BE2C (cell line): ENCODE measurements at regions not wholly inside any gene's neighbourhood (a gene's known extent, or its start where the extent isn't known, plus 50 kb on each side); places are given as distances from the start of the nearest gene placed in this dataset.

Experiments
- DNase-seq: peaks from one replicate; pipeline ENCODE4 v3.0.0-alpha.2; 2020
- H3K27me3 ChIP-seq: fragments of 250-450 bp; sonication (Bioruptor Pico); 2 replicates; pipeline ENCODE4 v1.5.1; 2020; ENCODE audit warnings: mild to moderate bottlenecking
- H3K36me3 ChIP-seq: fragments of 250-450 bp; sonication (Bioruptor Pico); 2 replicates; pipeline ENCODE4 v1.5.1; 2020; ENCODE audit warnings: mild to moderate bottlenecking
- H3K4me1 ChIP-seq: fragments of 250-450 bp; sonication (Bioruptor Pico); 2 replicates; pipeline ENCODE4 v1.5.1; 2020
- H3K4me3 ChIP-seq: 2 replicates; pipeline ENCODE4 v1.5.1; 2011; ENCODE audit warnings: low read depth, low read length
- H3K9me3 ChIP-seq: fragments of 250-450 bp; sonication (Bioruptor Pico); 2 replicates; pipeline ENCODE4 v1.5.1; 2020
- CTCF ChIP-seq: IDR thresholded peaks from 2 replicates; pipeline ENCODE4 v1.5.1; 2012; ENCODE audit warnings: mild to moderate bottlenecking, low read depth, low read length

GRCh38 chr2:230642966-230643365 lies 69.7 kb upstream of the CAB39 start:
- no peak for TF ChIP-seq CTCF
- H3K27me3 ChIP-seq, result 0 out of 2 replicates have a peak, but pooled peaks cover 3% of the 10 kb centered on the region
- H3K36me3 ChIP-seq, result no peaks in the 10 kb centered on the region
- no peak overlapping the region for H3K4me3 ChIP-seq
- no peaks in the 10 kb centered on the region for H3K4me1 ChIP-seq
- H3K9me3 ChIP-seq, result no peaks in the 10 kb centered on the region
- DNase-seq, result no peak

DNA sequence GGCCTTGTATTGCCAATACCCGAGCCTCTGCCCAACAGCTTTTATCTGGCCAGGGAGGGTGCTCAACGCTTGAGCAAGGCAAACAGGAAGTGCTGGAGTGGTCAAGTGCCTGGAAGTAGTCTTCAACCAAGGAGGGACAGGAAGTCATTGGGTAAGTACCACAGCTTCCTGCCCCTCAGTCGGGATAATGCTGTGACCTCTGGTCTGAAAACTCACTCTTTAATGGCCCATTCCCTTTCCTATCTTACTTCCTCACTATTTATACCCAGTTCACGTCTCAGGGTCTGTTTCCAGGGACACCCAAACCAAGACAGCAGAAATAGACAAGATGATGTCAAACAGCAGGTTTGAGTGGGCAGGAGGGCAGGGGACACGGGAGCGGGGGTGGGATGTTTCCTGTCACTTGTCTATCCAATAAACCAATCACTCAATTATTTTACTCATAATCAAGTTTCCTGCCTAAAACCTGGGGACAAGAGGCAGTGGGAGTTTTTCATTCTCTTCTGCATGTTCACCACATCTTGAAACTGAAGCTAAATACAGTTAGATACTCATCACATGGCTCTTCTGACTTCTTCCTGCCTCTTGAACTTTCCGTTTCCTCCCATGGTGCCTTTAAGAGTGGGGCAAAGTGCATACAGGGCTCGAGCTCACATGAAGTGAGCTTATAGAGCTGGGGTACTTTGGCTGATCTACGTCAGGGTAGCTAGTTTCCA lies 68.9 kb upstream of the CAB39 start:
- no peak for TF ChIP-seq CTCF
- no peak for DNase-seq
- no peaks in the 10 kb centered on the region for H3K4me1 ChIP-seq
- H3K27me3 ChIP-seq, result 0 out of 2 replicates have a peak, but pooled peaks cover 3% of the 10 kb centered on the region
- H3K9me3 ChIP-seq, result no peaks in the 10 kb centered on the region
- H3K36me3 ChIP-seq, result no peaks in the 10 kb centered on the region
- H3K4me3 ChIP-seq, result no peak overlapping the region

DNA sequence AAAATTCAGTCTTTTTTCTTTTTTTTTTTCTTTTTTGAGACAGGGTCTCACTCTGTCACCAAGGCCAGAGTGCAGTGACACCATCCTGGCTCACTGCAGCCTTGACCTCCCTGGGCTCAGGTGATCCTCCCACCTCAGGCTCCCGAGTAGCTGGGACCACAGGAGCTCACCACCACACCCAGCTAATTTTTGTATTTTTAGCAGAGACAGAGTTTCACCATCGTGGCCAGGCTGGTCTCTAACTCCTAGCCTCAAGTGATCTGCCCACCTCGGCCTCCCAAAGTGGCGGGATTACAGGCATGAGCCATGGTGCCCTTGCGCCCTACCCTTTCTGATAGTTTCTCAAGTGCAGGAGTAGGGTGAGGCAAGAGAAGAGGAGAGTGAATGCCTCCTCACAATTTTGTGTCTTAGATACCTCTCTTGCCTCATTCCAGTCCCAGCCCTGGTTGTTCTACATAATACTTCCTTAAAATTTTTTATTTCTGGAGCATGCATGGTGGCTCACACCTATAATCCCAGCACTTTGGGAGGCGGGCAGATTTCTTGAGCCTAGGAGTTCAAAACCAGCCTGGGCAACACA lies 68.2 kb upstream of the CAB39 start:
- Histone ChIP-seq H3K9me3 (no peaks in the 10 kb centered on the region), H3K36me3 (no peaks in the 10 kb centered on the region), H3K4me1 (no peaks in the 10 kb centered on the region), H3K27me3 (0 out of 2 replicates have a peak, but pooled peaks cover 3% of the 10 kb centered on the region), H3K4me3 (no peak overlapping the region)
- DNase-seq, result no peak
- no peak for TF ChIP-seq CTCF

DNA sequence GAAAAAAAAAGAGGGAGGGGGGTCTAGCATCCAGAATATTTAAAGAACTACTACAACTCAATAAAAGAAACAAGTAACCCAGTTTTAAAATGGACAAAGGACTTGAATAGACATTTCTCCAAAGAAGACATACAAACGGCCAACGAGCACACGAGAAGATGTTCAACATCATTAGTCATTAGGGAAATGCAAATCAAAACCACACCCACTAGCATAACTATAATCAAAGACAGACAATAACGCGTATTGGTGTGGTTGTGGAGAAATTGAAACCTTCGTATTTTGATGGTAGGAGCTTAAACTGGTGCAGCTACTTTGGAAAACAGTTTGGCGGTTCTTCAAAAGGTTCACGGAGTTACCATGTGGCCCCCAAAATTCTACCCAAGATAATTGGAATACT lies 64.3 kb upstream of the CAB39 start:
- DNase-seq, result no peak
- TF ChIP-seq CTCF, result no peak
- H3K4me1 ChIP-seq, result no peaks in the 10 kb centered on the region
- H3K4me3 ChIP-seq, result no peak overlapping the region
- 0 out of 2 replicates have a peak, but pooled peaks cover 3% of the 10 kb centered on the region for H3K27me3 ChIP-seq
- H3K9me3 ChIP-seq, result no peaks in the 10 kb centered on the region
- no peaks in the 10 kb centered on the region for H3K36me3 ChIP-seq

DNA sequence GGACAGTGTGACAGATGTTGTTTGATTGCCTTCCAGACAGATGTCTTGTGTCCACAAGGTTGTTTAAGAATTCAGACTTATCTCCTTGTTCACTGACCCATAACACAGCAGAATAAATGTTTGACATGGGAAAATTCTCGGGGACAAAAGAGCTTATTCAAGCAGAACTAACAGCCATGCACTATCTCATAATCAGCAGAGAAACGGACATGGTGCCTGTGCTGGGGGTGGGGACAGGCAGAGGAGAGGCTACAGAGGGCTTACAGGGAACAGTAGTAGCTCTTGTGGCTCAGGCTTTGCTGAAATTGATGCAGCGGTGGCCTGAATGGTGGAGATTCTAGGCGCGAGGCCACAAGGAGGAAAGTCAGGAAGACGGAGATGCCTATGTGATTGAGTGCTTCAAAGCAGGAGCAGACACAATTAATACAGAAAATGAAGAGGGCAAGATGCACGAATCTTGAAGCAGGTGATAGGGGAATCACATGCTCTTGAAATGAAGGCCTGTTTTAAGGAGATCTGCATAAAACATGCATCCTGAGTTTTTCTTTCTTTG lies 62.0 kb upstream of the CAB39 start:
- H3K4me1 ChIP-seq, result no peaks in the 10 kb centered on the region
- H3K4me3 ChIP-seq, result no peak overlapping the region
- TF ChIP-seq CTCF, result no peak
- H3K36me3 ChIP-seq, result no peaks in the 10 kb centered on the region
- peak; percentile 56 for DNase-seq
- no peaks in the 10 kb centered on the region for H3K9me3 ChIP-seq
- 0 out of 2 replicates have a peak, but pooled peaks cover 3% of the 10 kb centered on the region for H3K27me3 ChIP-seq

DNA sequence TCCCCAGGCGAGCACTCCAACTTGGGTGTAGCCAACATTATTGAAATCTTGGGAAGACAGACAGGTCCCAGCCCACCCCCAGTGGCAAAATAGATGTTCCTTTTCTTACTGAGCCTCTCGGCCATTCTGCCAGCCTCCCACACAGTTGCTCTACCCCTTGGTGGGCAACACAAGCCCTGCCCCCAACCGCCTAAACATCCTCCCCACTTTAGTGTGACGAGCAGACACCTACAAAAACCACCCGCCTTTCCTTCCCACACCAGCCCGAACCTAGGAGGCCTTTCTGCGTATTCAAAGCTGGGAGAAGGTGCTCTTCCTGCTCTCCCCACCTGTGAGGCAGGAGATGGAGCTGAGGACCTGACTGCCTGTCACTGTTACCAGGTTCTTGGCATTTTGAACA lies 58.6 kb upstream of the CAB39 start:
- no peak overlapping the region for H3K4me3 ChIP-seq
- no peak for DNase-seq
- no peaks in the 10 kb centered on the region for H3K9me3 ChIP-seq
- TF ChIP-seq CTCF, result no peak
- no peaks in the 10 kb centered on the region for H3K27me3 ChIP-seq
- no peaks in the 10 kb centered on the region for H3K36me3 ChIP-seq
- H3K4me1 ChIP-seq, result no peaks in the 10 kb centered on the region
